ENCODE measurements at regions not wholly inside any gene's neighbourhood (a gene's known extent, or its start where the extent isn't known, plus 50 kb on each side); places are given as distances from the start of the nearest gene placed in this dataset.

GRCh38 chr21:16509476-16509875 is 779.7 kb downstream of the USP25 start:
- no peak overlapping the region for H3K27ac Mint-ChIP-seq (ENCODE audit: unreplicated experiment)
- H3K36me3 Mint-ChIP-seq (ENCODE audit: unreplicated experiment): no peaks in the 10 kb centered on the region
- H3K4me1 Mint-ChIP-seq (ENCODE audit: low read depth, unreplicated experiment): no peaks in the 10 kb centered on the region
- no peak overlapping the region for H3K4me3 Mint-ChIP-seq (ENCODE audit: unreplicated experiment)
- TF ChIP-seq CTCF (IDR thresholded peaks at IDR 0.05; ENCODE audit: partially characterized antibody, unreplicated experiment): no peak
- no peaks in the 10 kb centered on the region for H3K9me3 Mint-ChIP-seq (ENCODE audit: unreplicated experiment)
- no peak for DNase-seq
- peaks cover 2% of the 10 kb centered on the region for H3K27me3 Mint-ChIP-seq (ENCODE audit: unreplicated experiment)

GRCh38 chr21:16514316-16514715 is 784.5 kb downstream of the USP25 start:
- no peak for DNase-seq
- TF ChIP-seq CTCF (IDR thresholded peaks at IDR 0.05; ENCODE audit: partially characterized antibody, unreplicated experiment): no peak
- H3K27me3 Mint-ChIP-seq (ENCODE audit: unreplicated experiment): peaks cover 2% of the 10 kb centered on the region
- H3K27ac Mint-ChIP-seq (ENCODE audit: unreplicated experiment): no peak overlapping the region
- H3K4me3 Mint-ChIP-seq (ENCODE audit: unreplicated experiment): no peak overlapping the region
- H3K36me3 Mint-ChIP-seq (ENCODE audit: unreplicated experiment): no peaks in the 10 kb centered on the region
- no peaks in the 10 kb centered on the region for H3K9me3 Mint-ChIP-seq (ENCODE audit: unreplicated experiment)
- H3K4me1 Mint-ChIP-seq (ENCODE audit: low read depth, unreplicated experiment): no peaks in the 10 kb centered on the region

GRCh38 chr21:16517383-16517782 is 787.6 kb downstream of the USP25 start:
- TF ChIP-seq CTCF (IDR thresholded peaks at IDR 0.05; ENCODE audit: partially characterized antibody, unreplicated experiment): no peak
- H3K36me3 Mint-ChIP-seq (ENCODE audit: unreplicated experiment): no peaks in the 10 kb centered on the region
- DNase-seq: no peak
- H3K4me1 Mint-ChIP-seq (ENCODE audit: low read depth, unreplicated experiment): no peaks in the 10 kb centered on the region
- H3K4me3 Mint-ChIP-seq (ENCODE audit: unreplicated experiment): no peak overlapping the region
- H3K27me3 Mint-ChIP-seq (ENCODE audit: unreplicated experiment): no peaks in the 10 kb centered on the region
- H3K9me3 Mint-ChIP-seq (ENCODE audit: unreplicated experiment): no peaks in the 10 kb centered on the region
- H3K27ac Mint-ChIP-seq (ENCODE audit: unreplicated experiment): no peak overlapping the region

GRCh38 chr21:16519036-16519435 is 789.3 kb downstream of the USP25 start:
- no peak for DNase-seq
- Mint-ChIP-seq H3K27ac (ENCODE audit: unreplicated experiment) (no peak overlapping the region), H3K4me1 (ENCODE audit: low read depth, unreplicated experiment) (no peaks in the 10 kb centered on the region), H3K9me3 (ENCODE audit: unreplicated experiment) (no peaks in the 10 kb centered on the region), H3K4me3 (ENCODE audit: unreplicated experiment) (no peak overlapping the region), H3K27me3 (ENCODE audit: unreplicated experiment) (no peaks in the 10 kb centered on the region), H3K36me3 (ENCODE audit: unreplicated experiment) (no peaks in the 10 kb centered on the region)
- TF ChIP-seq CTCF (IDR thresholded peaks at IDR 0.05; ENCODE audit: partially characterized antibody, unreplicated experiment): no peak

- H3K27ac Mint-ChIP-seq (ENCODE audit: unreplicated experiment): no peak overlapping the region
- H3K9me3 Mint-ChIP-seq (ENCODE audit: unreplicated experiment): no peaks in the 10 kb centered on the region
- TF ChIP-seq CTCF (IDR thresholded peaks at IDR 0.05; ENCODE audit: partially characterized antibody, unreplicated experiment): no peak
- no peak overlapping the region for H3K4me3 Mint-ChIP-seq (ENCODE audit: unreplicated experiment)
- no peaks in the 10 kb centered on the region for H3K4me1 Mint-ChIP-seq (ENCODE audit: low read depth, unreplicated experiment)
- no peaks in the 10 kb centered on the region for H3K27me3 Mint-ChIP-seq (ENCODE audit: unreplicated experiment)
- no peak for DNase-seq
- no peaks in the 10 kb centered on the region for H3K36me3 Mint-ChIP-seq (ENCODE audit: unreplicated experiment)
Measured at GRCh38 chr21:16519644-16520043, 789.9 kb downstream of the USP25 start.

Data from glutamatergic neuron (in vitro differentiated cells).